ENCODE measurements at regions not wholly inside any gene's neighbourhood (a gene's known extent, or its start where the extent isn't known, plus 50 kb on each side); places are given as distances from the start of the nearest gene placed in this dataset.

DNA sequence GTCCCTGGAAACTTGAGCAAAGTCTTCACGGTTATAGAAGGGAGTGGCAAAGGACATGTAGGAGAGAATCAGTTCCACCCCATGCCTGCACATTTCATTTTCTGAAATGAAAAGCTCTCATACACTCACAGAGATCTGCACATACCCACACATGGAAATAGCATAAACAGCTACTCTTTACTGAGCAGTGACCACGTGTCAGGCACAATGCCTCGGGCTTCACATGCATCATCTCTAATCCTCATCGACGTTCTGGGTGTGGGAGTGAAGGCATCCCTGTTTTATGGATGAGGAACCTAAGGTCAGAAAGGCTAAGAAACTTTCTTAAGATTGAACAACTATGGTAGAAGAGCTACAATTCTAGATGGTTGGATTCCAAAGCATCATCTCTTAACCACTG, 198.8 kb downstream of the DAD1 start:
- TF ChIP-seq POLR2AphosphoS5 (IDR thresholded peaks at IDR 0.05; ENCODE audit: insufficient read depth in 1 of 2, low read depth in 1 of 2) (no peak), CTCF (IDR thresholded peaks at IDR 0.05) (no peak)

Data from vagina (tissue), 2 donors.